Keratinocyte (primary cell): ENCODE measurements at regions not wholly inside any gene's neighbourhood (a gene's known extent, or its start where the extent isn't known, plus 50 kb on each side); places are given as distances from the start of the nearest gene placed in this dataset.

ENCODE experiments used
- DNase-seq: peaks from one replicate; pipeline ENCODE4 v3.0.0-alpha.2; 2011; ENCODE audit warnings: low read depth, missing footprints, low spot score
- FAIRE-seq: peaks from 2 replicates; lab custom pipeline; 2011; peaks lifted over from hg19 to GRCh38; lab: Jason Lieb, UNC
- H2AFZ ChIP-seq: 2 replicates; pipeline ENCODE4 v1.6.0; 2012; ENCODE audit warnings: low read length, control low read depth, inconsistent platforms; ENCODE audit not compliant: control insufficient read depth
- H3K27ac ChIP-seq: 2 replicates; pipeline ENCODE4 v1.5.1; 2011; ENCODE audit warnings: low read length; ENCODE audit not compliant: control insufficient read depth, insufficient read depth
- H3K27me3 ChIP-seq: 3 replicates; pipeline ENCODE4 v1.6.0; 2011; ENCODE audit warnings: low read length; ENCODE audit not compliant: control insufficient read depth, insufficient read depth; ENCODE audit errors: extremely low read depth
- H3K36me3 ChIP-seq, 2 experiments: 2 replicates in 1 of 2; 3 replicates in 1 of 2; pipeline ENCODE4 v1.5.1; 2011; ENCODE audit warnings: low read length in 2 of 2, mild to moderate bottlenecking in 1 of 2; ENCODE audit not compliant: control insufficient read depth in 2 of 2, insufficient read depth in 2 of 2; ENCODE audit errors: extremely low read depth in 1 of 2
- H3K4me1 ChIP-seq: 3 replicates; pipeline ENCODE4 v1.5.1; 2011; ENCODE audit warnings: low read length; ENCODE audit not compliant: control insufficient read depth, insufficient read depth; ENCODE audit errors: extremely low read depth
- H3K4me2 ChIP-seq: 3 replicates; pipeline ENCODE4 v1.6.0; 2011; ENCODE audit warnings: low read depth, low read length; ENCODE audit not compliant: control insufficient read depth, insufficient read depth; ENCODE audit errors: extremely low read depth
- H3K4me3 ChIP-seq, 3 experiments: fragments of 200-600 bp in 1 of 3; sonication (generic) in 1 of 3; 2 replicates in 2 of 3; 3 replicates in 1 of 3; pipeline ENCODE4 v1.5.1; 2011 to 2016; ENCODE audit warnings: low read length in 3 of 3, mild to moderate bottlenecking in 3 of 3, control low read depth in 2 of 3, inconsistent platforms in 1 of 3, low read depth in 1 of 3, mixed read lengths in 1 of 3, mixed run types in 1 of 3, moderate library complexity in 1 of 3; ENCODE audit not compliant: control insufficient read depth in 2 of 3, insufficient read depth in 2 of 3; ENCODE audit errors: extremely low read depth in 1 of 3
- H3K79me2 ChIP-seq: 2 replicates; pipeline ENCODE4 v1.6.0; 2012; ENCODE audit warnings: low read length; ENCODE audit not compliant: control insufficient read depth, insufficient read depth
- H3K9ac ChIP-seq: 3 replicates; pipeline ENCODE4 v1.6.0; 2011; ENCODE audit warnings: low read length; ENCODE audit not compliant: control insufficient read depth, insufficient read depth; ENCODE audit errors: extremely low read depth
- H3K9me1 ChIP-seq: 3 replicates; pipeline ENCODE4 v1.6.0; 2011; ENCODE audit warnings: low read length; ENCODE audit not compliant: control insufficient read depth, insufficient read depth; ENCODE audit errors: extremely low read depth
- H3K9me3 ChIP-seq: 2 replicates; pipeline ENCODE4 v1.5.1; 2012; ENCODE audit warnings: low read depth, low read length; ENCODE audit not compliant: control insufficient read depth
- H4K20me1 ChIP-seq: 3 replicates; pipeline ENCODE4 v1.6.0; 2011; ENCODE audit warnings: low read length; ENCODE audit not compliant: control insufficient read depth, insufficient read depth; ENCODE audit errors: extremely low read depth
- EZH2 ChIP-seq: IDR thresholded peaks from one replicate; pipeline ENCODE4 v1.6.1; 2012; ENCODE audit warnings: inconsistent platforms, mild to moderate bottlenecking, low read length, moderate library complexity
- dilution Hi-C: fragments of 300-500 bp; cut with MboI; formaldehyde crosslinking; loops from one replicate; pipeline ENCODE4 v1.7.0; 2020; ENCODE audit warnings: low sequenced_read_pairs; ENCODE audit not compliant: extremely low pct_ligation_motif_present
- TF ChIP-seq, protein P1 (sequence below), 3 experiments: IDR thresholded peaks in 1 of 3; conservative IDR thresholded peaks in 1 of 3; optimal IDR thresholded peaks in 1 of 3; 2 replicates in 2 of 3; 3 replicates in 1 of 3; pipeline versions ENCODE3 to v1.5.1; 2011; ENCODE audit warnings: low read length in 3 of 3, mild to moderate bottlenecking in 3 of 3, moderate library complexity in 2 of 3, control low read depth in 1 of 3, inconsistent platforms in 1 of 3; ENCODE audit not compliant: insufficient read depth in 2 of 3; ENCODE audit errors: extremely low read depth in 1 of 3

DNA sequence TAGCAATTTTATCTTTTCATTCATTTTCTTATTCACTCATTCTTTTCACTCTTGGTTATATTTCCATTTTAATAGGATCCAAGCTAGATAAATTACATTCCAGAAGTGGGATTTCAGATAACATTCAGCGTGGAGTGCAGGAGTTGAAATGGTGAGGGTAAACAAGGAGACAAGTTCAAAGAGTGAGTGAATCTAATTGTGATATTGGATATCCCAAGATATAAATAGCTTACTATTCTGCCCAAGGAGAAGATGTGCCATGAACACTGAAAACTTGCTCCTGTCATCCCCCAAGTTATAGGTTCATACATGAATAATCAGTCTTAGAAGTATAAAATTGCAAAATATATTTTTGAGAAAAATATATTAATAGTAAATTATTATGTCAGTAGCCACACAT lies 459.3 kb downstream of the CETN3 start:
- Histone ChIP-seq H2AFZ (no peak overlapping the region), H3K9ac (no peak overlapping the region), H3K4me3 (no peak overlapping the region), H3K9me1 (no peaks in the 10 kb centered on the region), H3K27me3 (no peaks in the 10 kb centered on the region), H3K79me2 (no peaks in the 10 kb centered on the region), H3K36me3 (no peaks in the 10 kb centered on the region), H3K4me1 (no peaks in the 10 kb centered on the region), H3K9me3 (no peaks in the 10 kb centered on the region), H3K4me2 (no peak overlapping the region), H3K27ac (no peak overlapping the region), H4K20me1 (no peaks in the 10 kb centered on the region)
- TF ChIP-seq, protein P1, sequence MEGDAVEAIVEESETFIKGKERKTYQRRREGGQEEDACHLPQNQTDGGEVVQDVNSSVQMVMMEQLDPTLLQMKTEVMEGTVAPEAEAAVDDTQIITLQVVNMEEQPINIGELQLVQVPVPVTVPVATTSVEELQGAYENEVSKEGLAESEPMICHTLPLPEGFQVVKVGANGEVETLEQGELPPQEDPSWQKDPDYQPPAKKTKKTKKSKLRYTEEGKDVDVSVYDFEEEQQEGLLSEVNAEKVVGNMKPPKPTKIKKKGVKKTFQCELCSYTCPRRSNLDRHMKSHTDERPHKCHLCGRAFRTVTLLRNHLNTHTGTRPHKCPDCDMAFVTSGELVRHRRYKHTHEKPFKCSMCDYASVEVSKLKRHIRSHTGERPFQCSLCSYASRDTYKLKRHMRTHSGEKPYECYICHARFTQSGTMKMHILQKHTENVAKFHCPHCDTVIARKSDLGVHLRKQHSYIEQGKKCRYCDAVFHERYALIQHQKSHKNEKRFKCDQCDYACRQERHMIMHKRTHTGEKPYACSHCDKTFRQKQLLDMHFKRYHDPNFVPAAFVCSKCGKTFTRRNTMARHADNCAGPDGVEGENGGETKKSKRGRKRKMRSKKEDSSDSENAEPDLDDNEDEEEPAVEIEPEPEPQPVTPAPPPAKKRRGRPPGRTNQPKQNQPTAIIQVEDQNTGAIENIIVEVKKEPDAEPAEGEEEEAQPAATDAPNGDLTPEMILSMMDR (optimal IDR thresholded peaks at IDR 0.05 in 1 of 3, IDR thresholded peaks at IDR 0.05 in 1 of 3, conservative IDR thresholded peaks at IDR 0.05 in 1 of 3; ENCODE audit: extremely low read depth in 1 of 3, insufficient read depth in 2 of 3, low read length in 3 of 3) = no peak
- no peak for TF ChIP-seq EZH2
- DNase-seq = no peak
- no peak for FAIRE-seq
- dilution Hi-C loops = no loop called here

DNA sequence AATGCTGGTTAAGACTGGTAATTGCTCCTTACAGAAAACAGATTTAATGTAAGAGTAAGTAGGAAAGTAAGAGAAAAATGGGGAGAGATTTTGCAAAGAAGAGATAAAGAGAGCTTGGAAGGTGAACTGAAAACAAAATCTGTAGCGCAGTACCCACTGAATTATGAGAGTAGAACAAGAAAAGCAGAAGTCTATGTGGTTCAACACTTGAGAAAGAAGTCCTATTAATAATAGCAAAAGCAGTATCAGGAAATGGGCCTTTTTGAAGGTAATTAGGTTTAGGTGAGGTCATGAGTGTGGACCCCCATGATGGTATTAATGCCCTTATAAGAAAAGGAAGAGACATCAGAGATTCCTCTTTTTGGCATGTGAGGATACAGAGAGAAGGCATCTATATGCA lies 460.6 kb downstream of the CETN3 start:
- dilution Hi-C loops = no loop called here
- H3K27me3 ChIP-seq = no peaks in the 10 kb centered on the region
- H3K36me3 ChIP-seq = no peaks in the 10 kb centered on the region
- DNase-seq (no peak), FAIRE-seq (no peak)
- no peaks in the 10 kb centered on the region for H4K20me1 ChIP-seq
- no peaks in the 10 kb centered on the region for H3K4me1 ChIP-seq
- no peak overlapping the region for H3K4me2 ChIP-seq
- no peak overlapping the region for H3K27ac ChIP-seq
- H3K79me2 ChIP-seq = no peaks in the 10 kb centered on the region
- H3K4me3 ChIP-seq = no peak overlapping the region
- no peak overlapping the region for H3K9ac ChIP-seq
- no peak overlapping the region for H2AFZ ChIP-seq
- H3K9me1 ChIP-seq = no peaks in the 10 kb centered on the region
- no peaks in the 10 kb centered on the region for H3K9me3 ChIP-seq
- no peak for TF ChIP-seq EZH2
- TF ChIP-seq, protein P1 (optimal IDR thresholded peaks at IDR 0.05 in 1 of 3, IDR thresholded peaks at IDR 0.05 in 1 of 3, conservative IDR thresholded peaks at IDR 0.05 in 1 of 3; ENCODE audit: extremely low read depth in 1 of 3, insufficient read depth in 2 of 3, low read length in 3 of 3) = no peak
